Tibial artery (tissue), 4 donors: ENCODE measurements at regions not wholly inside any gene's neighbourhood (a gene's known extent, or its start where the extent isn't known, plus 50 kb on each side); places are given as distances from the start of the nearest gene placed in this dataset.
A peak's percentile ranks its signal among the peaks of the same experiment; 100 is the strongest.

Source experiments
- DNase-seq, 2 donors: peaks; one replicate each; pipeline ENCODE4 v3.0.0-alpha.2; 2019
- H3K27ac ChIP-seq, 2 donors: fragments of 200-600 bp; sonication (generic) in 1 of 2; 1 replicate in 1 of 2; 2 replicates in 1 of 2; pipeline ENCODE4 v1.5.1; 2018 to 2019; ENCODE audit warnings: mild to moderate bottlenecking in 1 of 2
- H3K27me3 ChIP-seq, 2 donors: fragments of 200-600 bp; sonication (generic) in 1 of 2; one replicate each; pipeline versions ENCODE4 v1.5.1 to v1.6.0; 2016 to 2019
- H3K36me3 ChIP-seq, 3 donors: fragments of 200-600 bp; sonication (generic) in 2 of 3; one replicate each; pipeline ENCODE4 v1.5.1; 2016 to 2019; ENCODE audit warnings: mild to moderate bottlenecking in 2 of 3
- H3K4me1 ChIP-seq, 4 donors: fragments of 200-600 bp; sonication (generic) in 2 of 4; 1 replicate in 3 of 4; 2 replicates in 1 of 4; pipeline ENCODE4 v1.5.1; 2016 to 2019
- H3K4me3 ChIP-seq, 2 donors: fragments of 200-600 bp; sonication (generic) in 1 of 2; 1 replicate in 1 of 2; 2 replicates in 1 of 2; pipeline ENCODE4 v1.5.1; 2018 to 2019; ENCODE audit warnings: mild to moderate bottlenecking in 2 of 2
- H3K9me3 ChIP-seq, 3 donors: fragments of 200-600 bp; sonication (generic) in 1 of 3; one replicate each; pipeline ENCODE4 v1.5.1; 2016 to 2019
- intact Hi-C: fragments of 100-400 bp; cut with DNase I; formaldehyde crosslinking; loops from one replicate; pipeline ENCODE4 v1.15.0; 2023; ENCODE audit warnings: low total_unique reads
- TF ChIP-seq, protein P1 (sequence below), 2 experiments: fragments of 200-600 bp in 1 of 2; fragments of 450-650 bp in 1 of 2; IDR thresholded peaks; one replicate each; pipeline ENCODE4 v1.5.1; 2017 to 2019; ENCODE audit warnings: antibody characterized with exemption in 2 of 2, mild to moderate bottlenecking in 1 of 2, moderate library complexity in 1 of 2

DNA sequence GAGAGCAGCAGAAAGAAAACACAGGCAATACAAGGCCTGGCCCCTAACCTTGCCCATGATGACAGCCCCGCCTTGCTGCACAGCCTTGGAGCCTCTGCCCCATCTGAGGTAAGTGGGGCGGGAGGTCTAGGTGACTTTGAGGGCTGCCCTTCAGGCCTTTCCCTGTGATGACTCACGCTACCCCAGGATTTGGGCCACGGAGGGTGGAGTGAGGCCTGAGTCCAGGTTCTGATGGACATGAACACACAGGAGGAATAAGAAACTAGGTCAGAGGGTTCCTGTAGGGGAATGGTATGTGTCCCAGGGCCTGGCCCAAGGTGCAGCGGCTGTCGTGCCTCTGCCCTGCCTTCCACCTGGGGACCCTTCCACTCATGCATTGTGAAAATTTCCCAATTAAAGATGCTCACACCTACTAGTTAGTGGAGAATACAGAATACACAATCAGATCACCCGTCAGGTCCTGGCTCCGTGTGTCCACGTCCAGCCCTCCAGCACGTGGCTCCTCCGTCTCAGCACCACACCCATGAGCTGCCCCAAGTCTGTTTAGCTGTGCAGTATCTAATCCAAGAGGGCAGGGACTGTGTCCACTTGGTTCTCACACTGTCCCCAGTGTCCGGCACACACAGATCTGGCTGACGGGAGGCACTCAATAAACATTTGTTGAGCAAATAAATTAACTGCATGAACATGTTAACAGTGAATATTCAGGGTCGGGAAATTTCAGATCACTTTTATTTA is 111.0 kb downstream of the CHST1 start:
- H3K9me3 ChIP-seq = no peaks in the 10 kb centered on the region
- no peaks in the 10 kb centered on the region for H3K4me1 ChIP-seq
- H3K4me3 ChIP-seq = no peak overlapping the region
- TF ChIP-seq, protein P1, sequence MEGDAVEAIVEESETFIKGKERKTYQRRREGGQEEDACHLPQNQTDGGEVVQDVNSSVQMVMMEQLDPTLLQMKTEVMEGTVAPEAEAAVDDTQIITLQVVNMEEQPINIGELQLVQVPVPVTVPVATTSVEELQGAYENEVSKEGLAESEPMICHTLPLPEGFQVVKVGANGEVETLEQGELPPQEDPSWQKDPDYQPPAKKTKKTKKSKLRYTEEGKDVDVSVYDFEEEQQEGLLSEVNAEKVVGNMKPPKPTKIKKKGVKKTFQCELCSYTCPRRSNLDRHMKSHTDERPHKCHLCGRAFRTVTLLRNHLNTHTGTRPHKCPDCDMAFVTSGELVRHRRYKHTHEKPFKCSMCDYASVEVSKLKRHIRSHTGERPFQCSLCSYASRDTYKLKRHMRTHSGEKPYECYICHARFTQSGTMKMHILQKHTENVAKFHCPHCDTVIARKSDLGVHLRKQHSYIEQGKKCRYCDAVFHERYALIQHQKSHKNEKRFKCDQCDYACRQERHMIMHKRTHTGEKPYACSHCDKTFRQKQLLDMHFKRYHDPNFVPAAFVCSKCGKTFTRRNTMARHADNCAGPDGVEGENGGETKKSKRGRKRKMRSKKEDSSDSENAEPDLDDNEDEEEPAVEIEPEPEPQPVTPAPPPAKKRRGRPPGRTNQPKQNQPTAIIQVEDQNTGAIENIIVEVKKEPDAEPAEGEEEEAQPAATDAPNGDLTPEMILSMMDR (IDR thresholded peaks at IDR 0.05) = no peak
- H3K27me3 ChIP-seq = peaks cover 0 to 5% of the 10 kb centered on the region in 2 donors
- peak in 1 of 2 donors; percentile 27 for DNase-seq
- intact Hi-C loops = no loop called here
- no peak overlapping the region for H3K27ac ChIP-seq
- H3K36me3 ChIP-seq = no peaks in the 10 kb centered on the region

DNA sequence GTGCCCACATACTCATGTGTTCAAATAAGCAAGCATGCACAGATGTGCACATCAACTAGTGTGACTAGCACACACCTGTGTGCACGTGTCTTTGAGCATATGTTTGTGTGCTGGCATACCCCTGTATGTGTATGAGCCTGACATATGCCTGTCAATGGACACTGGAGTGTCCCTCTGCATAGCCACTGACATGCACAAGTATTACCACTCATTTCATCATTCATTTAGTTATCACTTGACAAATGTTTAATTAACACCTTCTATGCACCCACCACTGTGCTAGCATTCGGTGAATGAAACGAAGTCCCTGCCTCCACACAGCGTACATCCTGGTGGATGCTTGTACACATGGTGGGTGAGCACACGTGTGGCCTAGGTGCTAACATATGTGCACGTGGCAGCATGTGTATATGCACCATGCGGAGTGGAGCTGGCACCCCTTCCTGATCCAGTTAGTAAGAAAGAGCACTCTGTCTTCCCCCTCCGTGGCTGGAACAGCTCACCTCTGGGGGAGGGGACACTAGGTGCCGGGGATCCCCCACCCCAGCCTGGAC is 112.0 kb downstream of the CHST1 start:
- no peak overlapping the region for H3K4me3 ChIP-seq
- intact Hi-C loops = no loop called here
- H3K4me1 ChIP-seq = no peaks in the 10 kb centered on the region
- H3K36me3 ChIP-seq = no peaks in the 10 kb centered on the region
- no peak overlapping the region for H3K27ac ChIP-seq
- peaks cover 0 to 3% of the 10 kb centered on the region in 2 donors for H3K27me3 ChIP-seq
- TF ChIP-seq, protein P1 (IDR thresholded peaks at IDR 0.05) = no peak
- DNase-seq = no peak
- H3K9me3 ChIP-seq = no peaks in the 10 kb centered on the region

DNA sequence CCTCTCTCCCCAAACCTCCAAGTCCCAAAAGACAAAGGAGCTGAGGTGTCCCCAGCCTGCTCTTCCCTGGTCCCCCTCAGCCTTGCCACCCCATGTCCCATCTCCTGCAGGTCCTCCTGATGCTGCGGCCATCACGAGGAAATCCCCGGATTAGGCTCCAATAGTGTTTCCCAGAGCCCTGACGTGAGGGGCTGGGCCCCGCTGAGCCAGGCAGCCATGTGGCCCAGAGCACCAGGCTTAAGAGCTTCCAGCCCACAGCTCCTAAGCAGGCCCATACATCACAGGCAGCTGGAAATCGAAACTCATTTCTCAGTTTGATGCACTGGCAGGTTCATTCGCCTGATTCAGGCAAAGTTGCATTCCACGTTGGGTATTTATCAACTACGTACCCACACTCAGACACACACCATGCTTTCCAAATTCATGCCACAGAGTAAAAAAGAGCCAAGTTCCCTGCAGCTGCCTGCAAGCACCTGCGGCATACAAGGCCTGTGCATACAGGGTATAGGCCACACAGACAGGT is 114.2 kb downstream of the CHST1 start:
- Histone ChIP-seq H3K36me3 (no peaks in the 10 kb centered on the region), H3K27ac (no peak overlapping the region), H3K4me1 (no peaks in the 10 kb centered on the region), H3K27me3 (no peaks in the 10 kb centered on the region), H3K4me3 (no peak overlapping the region), H3K9me3 (no peaks in the 10 kb centered on the region)
- DNase-seq = no peak
- intact Hi-C loops = no loop called here
- TF ChIP-seq, protein P1 (IDR thresholded peaks at IDR 0.05) = no peak

DNA sequence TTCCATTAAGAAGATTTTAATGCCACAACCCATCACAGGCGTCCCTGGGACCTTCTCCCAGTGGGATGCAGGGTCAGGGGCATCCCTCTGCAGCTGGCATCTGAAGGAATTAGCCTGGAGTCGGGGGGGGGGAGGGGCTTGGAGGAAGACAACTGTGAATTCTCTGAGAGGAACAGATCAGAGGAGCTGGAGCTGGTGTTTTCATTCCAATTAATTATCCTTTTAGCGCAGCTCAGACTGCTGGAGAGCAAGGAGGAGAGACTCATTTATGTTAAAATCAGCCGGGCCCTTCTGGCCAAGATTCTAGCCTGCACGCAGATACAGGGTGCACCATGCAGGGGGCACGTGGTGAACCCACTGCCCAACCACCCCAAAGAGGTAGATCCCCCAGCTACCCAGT is 116.2 kb downstream of the CHST1 start:
- no peak overlapping the region for H3K4me3 ChIP-seq
- H3K27me3 ChIP-seq = peaks cover 0 to 11% of the 10 kb centered on the region in 2 donors
- H3K4me1 ChIP-seq = no peaks in the 10 kb centered on the region
- H3K9me3 ChIP-seq = no peaks in the 10 kb centered on the region
- TF ChIP-seq, protein P1 (IDR thresholded peaks at IDR 0.05) = no peak
- no peak for DNase-seq
- H3K27ac ChIP-seq = no peak overlapping the region
- intact Hi-C loops = loop anchor here (10.0 kb wide), 1 partner anchor 56 kb away; no protein-coding TSS in a partner anchor
- H3K36me3 ChIP-seq = no peaks in the 10 kb centered on the region

DNA sequence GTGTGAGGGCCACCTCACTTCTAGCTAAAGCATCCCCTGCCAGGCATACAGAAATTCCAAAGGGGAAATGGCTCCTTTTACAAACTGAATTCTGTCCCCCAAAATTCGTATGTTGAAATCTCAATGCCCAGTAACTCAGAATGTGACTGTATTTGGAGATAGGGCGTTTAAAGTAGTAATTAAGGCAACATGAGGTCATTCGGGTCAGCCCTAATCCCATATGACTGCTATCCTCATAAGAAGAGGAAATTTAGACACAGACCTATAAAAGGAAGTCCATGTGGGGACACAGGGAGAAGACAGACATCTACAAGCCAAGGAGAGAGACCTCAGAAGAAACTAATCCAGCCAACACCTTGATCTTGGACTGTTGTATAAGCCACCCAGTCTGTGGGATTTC is 119.1 kb downstream of the CHST1 start:
- Histone ChIP-seq H3K36me3 (no peaks in the 10 kb centered on the region), H3K9me3 (no peaks in the 10 kb centered on the region), H3K27ac (no peak overlapping the region), H3K4me3 (no peak overlapping the region), H3K27me3 (peaks cover 0 to 30% of the 10 kb centered on the region in 2 donors), H3K4me1 (no peaks in the 10 kb centered on the region)
- DNase-seq = no peak
- intact Hi-C loops = loop anchor here (10.0 kb wide), 1 partner anchor 58 kb away; no protein-coding TSS in a partner anchor
- TF ChIP-seq, protein P1 (IDR thresholded peaks at IDR 0.05) = no peak
